Thyroid gland (tissue), 4 donors: ENCODE measurements at regions not wholly inside any gene's neighbourhood (a gene's known extent, or its start where the extent isn't known, plus 50 kb on each side); places are given as distances from the start of the nearest gene placed in this dataset.

ENCODE experiments used
- CTCF ChIP-seq, 6 experiments: fragments of 200-600 bp in 3 of 6; fragments of 450-650 bp in 3 of 6; sonication (generic) in 3 of 6; IDR thresholded peaks; one replicate each; pipeline ENCODE4 v1.5.1; 2016 to 2019; ENCODE audit warnings: antibody characterized with exemption in 6 of 6, mild to moderate bottlenecking in 2 of 6, inconsistent platforms in 1 of 6, moderate library complexity in 1 of 6
- POLR2A ChIP-seq, 2 donors: fragments of 450-650 bp; IDR thresholded peaks; one replicate each; pipeline ENCODE4 v1.6.1; 2017; ENCODE audit warnings: antibody characterized with exemption in 2 of 2, mild to moderate bottlenecking in 2 of 2, moderate library complexity in 1 of 2

DNA sequence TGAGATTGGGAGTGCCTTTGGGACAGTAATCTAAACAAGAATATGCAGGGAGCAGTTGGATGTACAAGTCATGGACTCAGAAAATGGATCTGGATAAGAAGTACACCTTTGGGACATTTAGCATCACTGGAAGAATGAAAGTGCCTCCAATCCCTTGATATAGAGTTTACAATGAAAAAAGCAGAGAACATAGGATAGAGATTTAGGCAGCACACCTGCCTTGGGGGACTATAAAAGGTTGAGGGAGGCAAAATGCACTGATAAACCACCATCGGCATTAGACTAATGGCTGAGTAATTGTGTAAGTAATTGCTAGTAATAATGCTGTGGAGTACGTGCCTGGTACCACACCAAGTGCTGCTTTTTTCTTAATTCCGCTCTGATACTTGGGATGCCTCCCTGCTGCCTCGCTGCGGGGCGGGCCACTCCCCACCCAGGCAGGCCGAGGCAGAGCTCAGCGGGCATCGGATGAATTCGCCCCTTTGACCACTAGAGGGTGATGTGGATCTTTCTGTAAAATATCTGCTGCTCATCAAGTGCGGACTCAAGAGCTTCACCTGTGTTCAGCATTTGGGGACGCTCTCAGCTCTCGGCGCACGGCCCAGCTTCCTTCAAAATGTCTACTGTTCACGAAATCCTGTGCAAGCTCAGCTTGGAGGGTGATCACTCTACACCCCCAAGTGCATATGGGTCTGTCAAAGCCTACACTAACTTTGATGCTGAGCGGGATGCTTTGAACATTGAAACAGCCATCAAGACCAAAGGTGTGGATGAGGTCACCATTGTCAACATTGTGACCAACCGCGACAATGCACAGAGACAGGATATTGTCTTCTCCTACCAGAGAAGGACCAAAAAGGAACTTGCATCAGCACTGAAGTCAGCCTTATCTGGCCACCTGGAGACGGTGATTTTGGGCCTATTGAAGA is 99.9 kb downstream of the ANKRD18B start:
- TF ChIP-seq CTCF (IDR thresholded peaks at IDR 0.05) (peak; percentile 64 to 84 (median 81)), POLR2A (IDR thresholded peaks at IDR 0.05) (no peak)
